Thyroid gland (tissue), 4 donors: ENCODE measurements at regions not wholly inside any gene's neighbourhood (a gene's known extent, or its start where the extent isn't known, plus 50 kb on each side); places are given as distances from the start of the nearest gene placed in this dataset.

Experiments
- CTCF ChIP-seq, 6 experiments: fragments of 200-600 bp in 3 of 6; fragments of 450-650 bp in 3 of 6; sonication (generic) in 3 of 6; IDR thresholded peaks; one replicate each; pipeline ENCODE4 v1.5.1; 2016 to 2019; ENCODE audit warnings: antibody characterized with exemption in 6 of 6, mild to moderate bottlenecking in 2 of 6, inconsistent platforms in 1 of 6, moderate library complexity in 1 of 6
- POLR2A ChIP-seq, 2 donors: fragments of 450-650 bp; IDR thresholded peaks; one replicate each; pipeline ENCODE4 v1.6.1; 2017; ENCODE audit warnings: antibody characterized with exemption in 2 of 2, mild to moderate bottlenecking in 2 of 2, moderate library complexity in 1 of 2

- no peak for TF ChIP-seq POLR2A (IDR thresholded peaks at IDR 0.05)
- TF ChIP-seq CTCF (IDR thresholded peaks at IDR 0.05): no peak
These were observed 603.0 kb downstream of the KCTD16 start for GRCh38 chr5:144773628-144774027.
